Type B pancreatic cell (in vitro differentiated cells): ENCODE measurements at regions not wholly inside any gene's neighbourhood (a gene's known extent, or its start where the extent isn't known, plus 50 kb on each side); places are given as distances from the start of the nearest gene placed in this dataset.

ENCODE experiments used
- DNase-seq: peaks from one replicate; pipeline ENCODE4 v3.0.0; 2021; ENCODE audit warnings: mixed read lengths; ENCODE audit not compliant: unreplicated experiment; ENCODE audit errors: extremely low spot score
- H3K27ac Mint-ChIP-seq: 2 replicates; pipeline ENCODE4 v1.8.0; 2021; ENCODE audit warnings: mild to moderate bottlenecking, mixed read lengths
- H3K27me3 Mint-ChIP-seq: 2 replicates; pipeline ENCODE4 v1.8.0; 2021; ENCODE audit warnings: mixed read lengths
- H3K36me3 Mint-ChIP-seq: 2 replicates; pipeline ENCODE4 v1.8.0; 2021; ENCODE audit warnings: mixed read lengths
- H3K4me1 Mint-ChIP-seq: one replicate; pipeline ENCODE4 v1.8.0; 2021; ENCODE audit warnings: mixed read lengths; ENCODE audit not compliant: unreplicated experiment
- H3K4me3 Mint-ChIP-seq: 2 replicates; pipeline ENCODE4 v1.8.0; 2021; ENCODE audit warnings: mild to moderate bottlenecking, mixed read lengths
- H3K9me3 Mint-ChIP-seq: 2 replicates; pipeline ENCODE4 v1.8.0; 2021; ENCODE audit warnings: mixed read lengths
- TF ChIP-seq, protein P1 (sequence below): fragments of 200-600 bp; sonication (generic); conservative IDR thresholded peaks from 2 replicates; pipeline ENCODE4 v1.5.0; 2021; ENCODE audit warnings: antibody characterized with exemption, mild to moderate bottlenecking

DNA sequence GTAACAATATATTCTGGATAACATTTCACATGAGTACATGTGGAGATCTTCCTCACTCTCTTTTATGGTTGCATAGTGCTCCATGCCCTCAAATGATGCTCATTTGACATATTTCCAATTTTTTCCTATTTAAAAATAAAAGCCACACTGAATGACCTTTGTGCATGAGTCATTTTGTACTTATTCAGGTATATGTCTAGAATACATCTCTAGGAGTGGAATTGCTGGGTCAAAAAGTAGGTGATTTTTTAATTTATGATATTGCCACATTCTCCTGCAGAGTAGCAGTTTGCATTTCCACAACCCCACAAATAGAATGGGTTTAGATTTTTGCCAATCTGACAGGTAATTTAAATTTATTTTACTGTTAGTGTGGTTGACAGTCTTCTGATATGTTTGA lies 104.8 kb downstream of the RPAP3 start:
- Mint-ChIP-seq H3K36me3 (peaks cover 8% of the 10 kb centered on the region), H3K4me3 (no peak overlapping the region), H3K4me1 (no peaks in the 10 kb centered on the region), H3K9me3 (peaks cover 16% of the 10 kb centered on the region), H3K27me3 (no peaks in the 10 kb centered on the region), H3K27ac (no peak overlapping the region)
- TF ChIP-seq, protein P1, sequence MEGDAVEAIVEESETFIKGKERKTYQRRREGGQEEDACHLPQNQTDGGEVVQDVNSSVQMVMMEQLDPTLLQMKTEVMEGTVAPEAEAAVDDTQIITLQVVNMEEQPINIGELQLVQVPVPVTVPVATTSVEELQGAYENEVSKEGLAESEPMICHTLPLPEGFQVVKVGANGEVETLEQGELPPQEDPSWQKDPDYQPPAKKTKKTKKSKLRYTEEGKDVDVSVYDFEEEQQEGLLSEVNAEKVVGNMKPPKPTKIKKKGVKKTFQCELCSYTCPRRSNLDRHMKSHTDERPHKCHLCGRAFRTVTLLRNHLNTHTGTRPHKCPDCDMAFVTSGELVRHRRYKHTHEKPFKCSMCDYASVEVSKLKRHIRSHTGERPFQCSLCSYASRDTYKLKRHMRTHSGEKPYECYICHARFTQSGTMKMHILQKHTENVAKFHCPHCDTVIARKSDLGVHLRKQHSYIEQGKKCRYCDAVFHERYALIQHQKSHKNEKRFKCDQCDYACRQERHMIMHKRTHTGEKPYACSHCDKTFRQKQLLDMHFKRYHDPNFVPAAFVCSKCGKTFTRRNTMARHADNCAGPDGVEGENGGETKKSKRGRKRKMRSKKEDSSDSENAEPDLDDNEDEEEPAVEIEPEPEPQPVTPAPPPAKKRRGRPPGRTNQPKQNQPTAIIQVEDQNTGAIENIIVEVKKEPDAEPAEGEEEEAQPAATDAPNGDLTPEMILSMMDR = no peak
- no peak for DNase-seq

DNA sequence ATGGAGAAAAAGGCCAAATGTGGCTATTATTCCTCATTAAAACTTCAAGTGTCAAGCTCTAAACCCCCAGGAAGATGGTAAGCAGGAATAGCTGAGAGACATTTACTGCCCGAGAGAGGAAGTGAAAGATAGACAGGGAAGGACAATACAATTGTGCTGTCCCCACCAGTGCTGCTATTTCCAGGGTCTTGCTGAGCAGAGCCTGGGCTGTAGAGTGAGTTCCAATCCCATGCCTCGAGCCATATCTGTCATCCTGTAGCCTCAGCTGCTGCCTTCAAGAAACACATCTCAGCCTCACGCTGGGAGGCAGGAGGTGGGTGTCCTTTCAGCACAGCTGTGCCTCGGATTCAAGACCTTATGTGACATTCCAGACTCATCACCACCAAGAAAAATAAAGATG lies 114.0 kb downstream of the RPAP3 start:
- Mint-ChIP-seq H3K27me3 (peaks cover 1% of the 10 kb centered on the region), H3K4me3 (no peak overlapping the region), H3K4me1 (peaks cover 13% of the 10 kb centered on the region), H3K27ac (no peak overlapping the region), H3K9me3 (peaks cover 9% of the 10 kb centered on the region), H3K36me3 (no peaks in the 10 kb centered on the region)
- no peak for DNase-seq
- TF ChIP-seq, protein P1 = no peak

DNA sequence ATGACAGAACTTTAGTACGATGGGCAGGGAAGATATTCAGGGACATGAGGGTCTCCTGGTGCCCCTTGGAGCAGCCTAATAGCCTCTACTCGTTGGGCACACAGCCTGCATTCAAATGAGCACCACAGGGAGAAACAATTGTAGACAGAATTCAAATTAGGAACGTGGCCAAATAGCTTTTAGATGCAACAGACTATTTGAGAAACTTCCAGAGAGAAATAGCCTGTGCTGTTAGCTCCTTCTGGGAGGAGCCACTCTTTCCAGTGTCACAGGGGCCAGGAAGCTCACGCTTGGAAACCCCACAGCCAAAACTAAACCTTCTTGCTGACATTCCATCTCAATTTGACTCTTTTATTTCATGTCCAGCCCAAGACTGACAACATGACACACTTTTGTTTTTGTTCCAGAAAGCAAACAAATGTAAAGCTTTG lies 114.5 kb downstream of the RPAP3 start:
- H3K36me3 Mint-ChIP-seq = no peaks in the 10 kb centered on the region
- DNase-seq = no peak
- peaks cover 13% of the 10 kb centered on the region for H3K4me1 Mint-ChIP-seq
- peaks cover 3% of the 10 kb centered on the region for H3K27me3 Mint-ChIP-seq
- H3K4me3 Mint-ChIP-seq = no peak overlapping the region
- H3K9me3 Mint-ChIP-seq = peaks cover 8% of the 10 kb centered on the region
- no peak overlapping the region for H3K27ac Mint-ChIP-seq
- TF ChIP-seq, protein P1 = no peak

DNA sequence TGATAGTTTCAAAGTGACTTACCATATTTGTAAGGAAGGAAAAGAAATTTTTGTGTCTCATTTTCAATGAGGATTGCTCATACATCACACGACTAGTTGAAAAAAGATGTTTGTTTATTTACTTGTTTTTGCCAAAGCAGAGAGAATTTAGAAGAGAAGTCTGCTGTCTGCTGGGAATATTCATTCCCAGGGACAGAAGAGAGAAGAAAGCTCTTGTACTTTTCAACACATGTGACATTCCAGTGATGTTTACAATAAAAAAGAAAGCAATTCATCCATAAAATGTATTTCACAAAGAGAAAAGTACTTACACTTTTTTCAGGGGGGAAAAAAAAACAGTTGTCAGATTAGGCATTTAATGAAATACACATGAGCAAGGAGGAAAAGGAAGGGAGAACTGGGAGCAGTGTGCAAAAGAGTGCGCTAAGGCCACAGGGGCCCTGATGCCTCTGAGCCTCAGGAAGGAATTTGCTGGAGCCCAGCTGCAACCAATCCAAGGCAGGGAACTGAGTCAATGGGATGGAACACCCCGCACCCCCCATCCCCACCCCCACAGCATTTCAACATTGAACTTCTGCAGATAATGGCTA lies 115.0 kb downstream of the RPAP3 start:
- Mint-ChIP-seq H3K4me3 (no peak overlapping the region), H3K36me3 (no peaks in the 10 kb centered on the region), H3K9me3 (peaks cover 3% of the 10 kb centered on the region), H3K4me1 (peaks cover 13% of the 10 kb centered on the region), H3K27me3 (peaks cover 3% of the 10 kb centered on the region), H3K27ac (no peak overlapping the region)
- TF ChIP-seq, protein P1 = no peak
- DNase-seq = no peak

DNA sequence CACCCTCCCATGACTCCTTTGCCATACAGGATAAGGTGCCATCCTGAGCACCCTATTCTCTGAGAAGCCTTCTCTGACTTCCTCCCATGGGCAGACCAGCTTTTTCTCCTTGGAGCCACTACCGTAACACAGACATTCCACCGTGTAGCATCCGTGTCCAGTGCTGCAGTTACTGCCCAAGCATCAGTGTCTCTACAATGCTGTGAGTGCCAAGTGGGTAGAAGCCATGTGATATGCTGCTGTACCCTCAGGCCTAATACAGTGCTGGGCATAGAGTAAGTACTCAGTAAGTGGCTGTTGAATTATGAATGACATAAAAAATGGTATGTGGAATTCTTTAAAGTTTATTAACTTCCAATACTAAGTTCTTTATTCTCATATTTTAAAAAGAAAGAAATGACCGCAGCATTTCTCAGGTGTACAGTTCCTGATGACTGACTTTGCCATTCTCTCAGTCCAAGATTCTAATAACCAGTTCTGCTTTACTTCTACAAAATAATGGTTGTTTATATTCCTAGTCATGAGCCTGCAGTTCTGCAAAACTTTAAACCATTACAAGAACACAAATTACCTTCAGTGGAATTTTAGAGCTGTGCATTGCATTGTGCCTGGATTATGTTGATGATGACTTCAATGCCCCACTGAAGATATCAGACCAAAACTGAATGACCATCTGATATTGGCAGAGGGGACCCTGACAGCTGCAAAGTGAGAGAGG lies 118.7 kb downstream of the RPAP3 start:
- H3K4me3 Mint-ChIP-seq = no peak overlapping the region
- no peaks in the 10 kb centered on the region for H3K36me3 Mint-ChIP-seq
- peaks cover 26% of the 10 kb centered on the region for H3K4me1 Mint-ChIP-seq
- peaks cover 3% of the 10 kb centered on the region for H3K27me3 Mint-ChIP-seq
- no peaks in the 10 kb centered on the region for H3K9me3 Mint-ChIP-seq
- no peak for DNase-seq
- TF ChIP-seq, protein P1 = no peak
- H3K27ac Mint-ChIP-seq = no peak overlapping the region
